CD4-positive, alpha-beta T cell (primary cell): ENCODE measurements at regions not wholly inside any gene's neighbourhood (a gene's known extent, or its start where the extent isn't known, plus 50 kb on each side); places are given as distances from the start of the nearest gene placed in this dataset.
"Not testable (repeated sequence)": the region's sequence is repeated elsewhere in the genome, so short reads cannot be mapped to it uniquely, and the experiment has no call there.

Source experiments
- ATAC-seq: fragments of 200-7000 bp; cut with Tn5 transposase; one replicate; pipeline ENCODE4 v1.10.0; 2022; ENCODE audit warnings: mild to moderate bottlenecking; ENCODE audit not compliant: poor library complexity
- CTCF ChIA-PET: fragments of 350-600 bp; sonication (Branson Sonifier 250); formaldehyde crosslinking; loops from one replicate; lab custom pipeline; 2021; ENCODE audit warnings: antibody characterized with exemption, inconsistent platforms; lab: Charles Lee
- POLR2A ChIA-PET: fragments of 350-600 bp; sonication (Branson Sonifier 250); formaldehyde crosslinking; loops from one replicate; lab custom pipeline; 2021; ENCODE audit warnings: antibody characterized with exemption, inconsistent platforms; lab: Charles Lee
- DNase-seq, 14 experiments: peaks; one replicate each; pipeline ENCODE4 v3.0.0-alpha.2; 2013 to 2020; ENCODE audit warnings: mixed read lengths in 2 of 14
- H3K27ac ChIP-seq, 2 donors: one replicate each; pipeline versions ENCODE4 v1.5.1 to v1.7.0; 2013; ENCODE audit warnings: low read length in 2 of 2, low read depth in 1 of 2, mild to moderate bottlenecking in 1 of 2
- H3K27me3 ChIP-seq, 2 experiments: 1 replicate in 1 of 2; 2 replicates in 1 of 2; pipeline versions ENCODE4 v1.6.1 to v1.7.0; 2013; ENCODE audit warnings: low read length in 2 of 2, control low read depth in 1 of 2, mild to moderate bottlenecking in 1 of 2, moderate library complexity in 1 of 2; ENCODE audit not compliant: insufficient read depth in 2 of 2, control insufficient read depth in 1 of 2
- H3K36me3 ChIP-seq: one replicate; pipeline ENCODE4 v1.6.1; 2013; ENCODE audit warnings: low read length, control low read depth; ENCODE audit not compliant: insufficient read depth
- H3K4me1 ChIP-seq: one replicate; pipeline ENCODE4 v1.6.1; 2013; ENCODE audit warnings: low read length, control low read depth; ENCODE audit not compliant: insufficient read depth
- H3K4me3 ChIP-seq: one replicate; pipeline ENCODE4 v1.5.1; 2013; ENCODE audit warnings: mild to moderate bottlenecking, low read length, moderate library complexity
- H3K9me3 ChIP-seq, 2 experiments: 1 replicate in 1 of 2; 2 replicates in 1 of 2; pipeline versions ENCODE4 v1.6.1 to v1.7.0; 2013; ENCODE audit warnings: low read length in 2 of 2, mild to moderate bottlenecking in 2 of 2, control low read depth in 1 of 2, moderate library complexity in 1 of 2; ENCODE audit not compliant: control insufficient read depth in 1 of 2, insufficient read depth in 1 of 2
- H3K27ac Mint-ChIP-seq: one replicate; pipeline ENCODE4 v1.8.0; 2020; ENCODE audit warnings: mixed read lengths
- H3K27me3 Mint-ChIP-seq: one replicate; pipeline ENCODE4 v1.8.0; 2021; ENCODE audit warnings: mixed read lengths
- H3K36me3 Mint-ChIP-seq: one replicate; pipeline ENCODE4 v1.8.0; 2021; ENCODE audit warnings: low read depth, mixed read lengths
- H3K4me1 Mint-ChIP-seq: one replicate; pipeline ENCODE4 v1.8.0; 2021; ENCODE audit warnings: low read depth, mixed read lengths
- H3K4me3 Mint-ChIP-seq: one replicate; pipeline ENCODE4 v1.8.0; 2020; ENCODE audit warnings: mild to moderate bottlenecking, mixed read lengths
- H3K9me3 Mint-ChIP-seq: one replicate; pipeline ENCODE4 v1.8.0; 2020; ENCODE audit warnings: mixed read lengths
- CTCF ChIP-seq: fragments of 200-600 bp; IDR thresholded peaks from one replicate; pipeline ENCODE4 v1.8.0; 2022; ENCODE audit warnings: antibody characterized with exemption, mild to moderate bottlenecking
- intact Hi-C, 2 experiments: fragments of 100-400 bp; cut with DNase I in 1 of 2; cut with micrococcal nuclease in 1 of 2; formaldehyde crosslinking; loops; one replicate each; pipeline versions ENCODE4 v1.15.1 to v1.9.0; 2023 to 2025; cut with DNase I, micrococcal nuclease

DNA sequence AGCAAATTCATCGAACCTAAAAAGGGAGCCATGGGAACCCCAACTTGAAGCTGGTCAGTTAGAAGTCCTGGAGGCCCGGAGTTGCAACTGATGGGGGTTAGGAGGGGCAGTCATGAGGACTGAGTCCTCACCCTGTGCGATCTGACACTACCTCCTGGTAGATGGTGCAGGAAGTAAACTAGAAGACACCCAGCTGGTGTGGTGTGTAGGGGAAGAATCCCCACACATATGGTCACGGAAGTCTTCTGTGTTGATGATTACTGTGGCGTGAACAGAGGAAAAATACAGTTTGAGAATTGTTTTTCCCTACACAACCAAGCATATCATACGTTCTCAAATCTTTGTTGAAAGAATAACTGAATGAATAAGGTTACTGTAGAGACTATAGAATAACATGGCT lies 164.6 kb upstream of the KCTD7 start:
- intact Hi-C loops = no loop called here
- H3K4me3 ChIP-seq = no peak overlapping the region
- no peaks in the 10 kb centered on the region for H3K27me3 Mint-ChIP-seq
- no peak overlapping the region for H3K27ac ChIP-seq
- H3K9me3 ChIP-seq = no peaks in the 10 kb centered on the region
- no peaks in the 10 kb centered on the region for H3K36me3 Mint-ChIP-seq
- ATAC-seq (no peak), DNase-seq (no peak)
- H3K36me3 ChIP-seq = no peaks in the 10 kb centered on the region
- H3K4me1 ChIP-seq = no peaks in the 10 kb centered on the region
- CTCF ChIA-PET = interaction anchor here (0.6 kb wide), 1 partner anchor 15 kb away, joined by 3 read pairs; no protein-coding TSS in a partner anchor
- POLR2A ChIA-PET = no interaction called here
- H3K27me3 ChIP-seq = no peaks in the 10 kb centered on the region
- TF ChIP-seq CTCF = no peak
- no peak overlapping the region for H3K27ac Mint-ChIP-seq
- H3K4me1 Mint-ChIP-seq = no peaks in the 10 kb centered on the region
- H3K9me3 Mint-ChIP-seq = peaks cover 4% of the 10 kb centered on the region
- H3K4me3 Mint-ChIP-seq = no peak overlapping the region

GRCh38 chr7:66466081-66466600 lies 162.5 kb upstream of the KCTD7 start:
- no peak overlapping the region for H3K27ac Mint-ChIP-seq
- H3K4me3 Mint-ChIP-seq = no peak overlapping the region
- ChIA-PET POLR2A (no interaction called here), CTCF (no interaction called here)
- H3K27ac ChIP-seq = no peak overlapping the region
- no peaks in the 10 kb centered on the region for H3K36me3 ChIP-seq
- H3K4me1 Mint-ChIP-seq = no peaks in the 10 kb centered on the region
- H3K9me3 ChIP-seq = no peaks in the 10 kb centered on the region
- H3K4me3 ChIP-seq = no peak overlapping the region
- no peaks in the 10 kb centered on the region for H3K4me1 ChIP-seq
- H3K9me3 Mint-ChIP-seq = peaks cover 4% of the 10 kb centered on the region
- ATAC-seq (no peak), DNase-seq (no peak)
- no peak for TF ChIP-seq CTCF
- intact Hi-C loops = no loop called here
- H3K27me3 Mint-ChIP-seq = no peaks in the 10 kb centered on the region
- H3K27me3 ChIP-seq = no peaks in the 10 kb centered on the region
- peaks cover 6% of the 10 kb centered on the region for H3K36me3 Mint-ChIP-seq

GRCh38 chr7:66467887-66468286 lies 160.8 kb upstream of the KCTD7 start:
- TF ChIP-seq CTCF = no peak
- DNase-seq (no peak), ATAC-seq (no peak)
- no peaks in the 10 kb centered on the region for H3K27me3 ChIP-seq
- H3K4me3 ChIP-seq = no peak overlapping the region
- POLR2A ChIA-PET = no interaction called here
- H3K27ac Mint-ChIP-seq = no peak overlapping the region
- no peaks in the 10 kb centered on the region for H3K36me3 ChIP-seq
- H3K4me1 Mint-ChIP-seq = no peaks in the 10 kb centered on the region
- no peak overlapping the region for H3K27ac ChIP-seq
- no peaks in the 10 kb centered on the region for H3K9me3 ChIP-seq
- H3K36me3 Mint-ChIP-seq = peaks cover 6% of the 10 kb centered on the region
- no peak overlapping the region for H3K4me3 Mint-ChIP-seq
- H3K27me3 Mint-ChIP-seq = no peaks in the 10 kb centered on the region
- CTCF ChIA-PET = no interaction called here
- no peaks in the 10 kb centered on the region for H3K9me3 Mint-ChIP-seq
- no peaks in the 10 kb centered on the region for H3K4me1 ChIP-seq
- intact Hi-C loops = no loop called here

DNA sequence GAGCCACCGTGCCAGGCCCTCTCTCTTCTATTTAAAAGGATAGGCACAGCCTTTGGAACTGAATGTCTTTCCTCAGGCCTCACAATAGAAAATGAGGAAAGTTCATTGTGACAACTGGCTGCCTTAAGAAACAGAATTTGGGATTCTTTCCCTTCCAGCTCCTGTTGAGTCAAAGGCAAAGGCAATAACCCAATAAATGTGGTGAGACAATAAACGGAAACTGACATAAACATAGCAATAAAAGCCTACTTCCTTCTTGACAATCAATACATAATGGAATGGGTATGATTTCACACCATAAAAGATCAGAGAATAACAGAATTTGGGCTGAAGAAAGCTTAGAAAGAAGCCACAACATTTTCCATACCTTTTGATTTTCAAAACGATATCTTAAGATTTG lies 155.6 kb upstream of the KCTD7 start:
- DNase-seq, H3K27ac ChIP-seq, H3K4me3 Mint-ChIP-seq, H3K9me3 Mint-ChIP-seq, H3K4me3 ChIP-seq, H3K27me3 Mint-ChIP-seq, H3K9me3 ChIP-seq, ATAC-seq, H3K36me3 ChIP-seq, H3K4me1 ChIP-seq, CTCF ChIA-PET, intact Hi-C loops, POLR2A ChIA-PET, H3K4me1 Mint-ChIP-seq, H3K27me3 ChIP-seq, H3K27ac Mint-ChIP-seq: not testable (repeated sequence)
- peaks cover 43% of the 10 kb centered on the region for H3K36me3 Mint-ChIP-seq
